SK-N-SH treated with all-trans-retinoic acid at 6 μM for 48 hours (cell line): ENCODE measurements at regions not wholly inside any gene's neighbourhood (a gene's known extent, or its start where the extent isn't known, plus 50 kb on each side); places are given as distances from the start of the nearest gene placed in this dataset.

Experiments
- ATAC-seq: fragments of 200-7000 bp; cut with Tn5 transposase; 3 replicates; pipeline ENCODE4 v1.9.1; 2020; ENCODE audit warnings: mild to moderate bottlenecking, moderate library complexity
- ARNTL ChIP-seq: fragments of 450-650 bp; formaldehyde crosslinking; IDR thresholded peaks from 2 replicates; pipeline ENCODE4 v1.5.0; 2020; ENCODE audit warnings: low read depth, mild to moderate bottlenecking, moderate library complexity, borderline replicate concordance
- BACH2 ChIP-seq: fragments of 250-450 bp; sonication (Bioruptor Pico); IDR thresholded peaks from 2 replicates; pipeline ENCODE4 v1.9.0; 2021; ENCODE audit warnings: mild to moderate bottlenecking, borderline replicate concordance
- CREB5 ChIP-seq: fragments of 250-450 bp; sonication (Bioruptor Pico); IDR thresholded peaks from 2 replicates; pipeline ENCODE4 v1.5.1; 2020; ENCODE audit warnings: low read depth, mild to moderate bottlenecking, moderate library complexity
- CSDC2 ChIP-seq: fragments of 250-450 bp; sonication (Bioruptor Pico); IDR thresholded peaks from 2 replicates; pipeline ENCODE4 v1.5.0; 2020; ENCODE audit warnings: mild to moderate bottlenecking, moderate library complexity
- CSRNP3 ChIP-seq: fragments of 250-450 bp; sonication (Bioruptor Pico); IDR thresholded peaks from 2 replicates; pipeline ENCODE4 v1.5.1; 2021; ENCODE audit warnings: mild to moderate bottlenecking, moderate library complexity
- ESRRG ChIP-seq: fragments of 250-450 bp; sonication (Bioruptor Pico); IDR thresholded peaks from 2 replicates; pipeline ENCODE4 v1.6.1; 2021; ENCODE audit warnings: mild to moderate bottlenecking
- ISL1 ChIP-seq: fragments of 250-450 bp; sonication (Bioruptor Pico); IDR thresholded peaks from 2 replicates; pipeline ENCODE4 v2.1.2; 2022; ENCODE audit warnings: mild to moderate bottlenecking, moderate library complexity
- PATZ1 ChIP-seq: fragments of 250-450 bp; sonication (Bioruptor Pico); IDR thresholded peaks from 2 replicates; pipeline ENCODE4 v1.8.0; 2020; ENCODE audit warnings: mild to moderate bottlenecking, moderate library complexity, borderline replicate concordance
- POU6F1 ChIP-seq: fragments of 250-450 bp; sonication (Bioruptor Pico); IDR thresholded peaks from 2 replicates; pipeline ENCODE4 v1.8.0; 2021; ENCODE audit warnings: low read depth, mild to moderate bottlenecking, moderate library complexity, borderline replicate concordance
- PPARA ChIP-seq: fragments of 250-450 bp; sonication (Bioruptor Pico); IDR thresholded peaks from 2 replicates; pipeline ENCODE4 v1.5.0; 2020; ENCODE audit warnings: mild to moderate bottlenecking, borderline replicate concordance
- RARB ChIP-seq: fragments of 250-450 bp; sonication (Bioruptor Pico); IDR thresholded peaks from 2 replicates; pipeline ENCODE4 v1.8.0; 2021; ENCODE audit warnings: mild to moderate bottlenecking, moderate library complexity
- SNAI2 ChIP-seq: fragments of 250-450 bp; sonication (Bioruptor Pico); IDR thresholded peaks from 2 replicates; pipeline ENCODE4 v1.5.0; 2020; ENCODE audit warnings: mild to moderate bottlenecking, moderate library complexity
- TSHZ2 ChIP-seq: fragments of 250-450 bp; sonication (Bioruptor Pico); IDR thresholded peaks from 2 replicates; pipeline ENCODE4 v1.5.0; 2020; ENCODE audit warnings: mild to moderate bottlenecking, moderate library complexity
- ZC3H10 ChIP-seq: fragments of 250-450 bp; sonication (Bioruptor Pico); IDR thresholded peaks from 2 replicates; pipeline ENCODE4 v1.5.1; 2021; ENCODE audit warnings: mild to moderate bottlenecking, moderate library complexity
- ZFP3 ChIP-seq: fragments of 250-450 bp; sonication (Bioruptor Pico); IDR thresholded peaks from 2 replicates; pipeline ENCODE4 v1.5.0; 2020; ENCODE audit warnings: mild to moderate bottlenecking, moderate library complexity
- ZFP30 ChIP-seq: fragments of 450-650 bp; formaldehyde crosslinking; IDR thresholded peaks from 2 replicates; pipeline ENCODE4 v1.5.0; 2022; ENCODE audit warnings: mild to moderate bottlenecking, moderate library complexity
- ZNF565 ChIP-seq: fragments of 450-650 bp; formaldehyde crosslinking; conservative IDR thresholded peaks from 2 replicates; pipeline ENCODE4 v1.5.0; 2020; ENCODE audit warnings: low read depth, mild to moderate bottlenecking, moderate library complexity
- ZNF70 ChIP-seq: fragments of 450-650 bp; formaldehyde crosslinking; IDR thresholded peaks from 2 replicates; pipeline ENCODE4 v1.5.0; 2020; ENCODE audit warnings: mild to moderate bottlenecking, moderate library complexity
- ZNF8 ChIP-seq: fragments of 450-650 bp; formaldehyde crosslinking; IDR thresholded peaks from 2 replicates; pipeline ENCODE4 v1.5.0; 2020; ENCODE audit warnings: mild to moderate bottlenecking, moderate library complexity

- no peak for ATAC-seq
- TF ChIP-seq ZNF70 (CRISPR knock-in tag) (no peak), CSRNP3 (CRISPR knock-in tag) (no peak), CSDC2 (CRISPR knock-in tag) (no peak), ZC3H10 (CRISPR knock-in tag) (no peak), ARNTL (no peak), RARB (CRISPR knock-in tag) (no peak), ISL1 (no peak), PATZ1 (CRISPR knock-in tag) (no peak), ZFP3 (no peak), ZNF8 (no peak), CREB5 (no peak), BACH2 (CRISPR knock-in tag) (no peak), ZNF565 (CRISPR knock-in tag) (no peak), ESRRG (CRISPR knock-in tag) (no peak), POU6F1 (CRISPR knock-in tag) (no peak)
These were observed 146.7 kb upstream of the BNIP2 start for GRCh38 chr15:59835776-59836175.

GRCh38 chr15:59834528-59834927 is 145.4 kb upstream of the BNIP2 start:
- ATAC-seq = no peak
- no peak for TF ChIP-seq PPARA

GRCh38 chr15:59833366-59833765 is 144.2 kb upstream of the BNIP2 start:
- ATAC-seq = no peak
- TF ChIP-seq ARNTL (no peak), ZNF565 (CRISPR knock-in tag) (no peak), RARB (CRISPR knock-in tag) (no peak), SNAI2 (CRISPR knock-in tag) (no peak), CREB5 (no peak), PPARA (no peak), ZFP30 (CRISPR knock-in tag) (no peak), CSDC2 (CRISPR knock-in tag) (no peak), PATZ1 (CRISPR knock-in tag) (no peak), ZFP3 (no peak), ZNF8 (no peak), POU6F1 (CRISPR knock-in tag) (no peak), TSHZ2 (CRISPR knock-in tag) (no peak), ZNF70 (CRISPR knock-in tag) (no peak), ESRRG (CRISPR knock-in tag) (no peak)
